HCT116 (cell line): ENCODE measurements at regions not wholly inside any gene's neighbourhood (a gene's known extent, or its start where the extent isn't known, plus 50 kb on each side); places are given as distances from the start of the nearest gene placed in this dataset.
A peak's percentile ranks its signal among the peaks of the same experiment; 100 is the strongest.

Experiments
- ATAC-seq: fragments of 200-7000 bp; cut with Tn5 transposase; 2 replicates; pipeline ENCODE4 v1.9.1; 2020; ENCODE audit warnings: mild to moderate bottlenecking, moderate library complexity
- BruUV-seq: library from RNA; stranded (reverse); fragments of 400-500 nt; replicated peaks from 2 replicates; lab custom pipeline; 2021; lab: Mats Ljungman, UMichigan
- CTCF ChIA-PET: fragments of 300-600 bp; sonication (Branson Sonifier 250); formaldehyde crosslinking; loops from one replicate; lab custom pipeline; 2021; ENCODE audit warnings: antibody characterized with exemption; lab: Charles Lee
- POLR2A ChIA-PET: fragments of 300-600, 350-600 bp; sonication (Branson Sonifier 250); formaldehyde crosslinking; loops from one replicate; lab custom pipeline; 2021; ENCODE audit warnings: antibody characterized with exemption; lab: Charles Lee
- RAD21 ChIA-PET, 2 experiments: fragments of 300-600 bp; sonication (Branson Sonifier 250); formaldehyde crosslinking; loops; one replicate each; lab custom pipeline; 2023; ENCODE audit warnings: low total read pairs in 2 of 2; ENCODE audit not compliant: uncharacterized antibody in 2 of 2, unreplicated experiment in 2 of 2, low non-redundant PET in 1 of 2; lab: Charles Lee
- DNase-seq: peaks from one replicate; pipeline ENCODE4 v3.0.0-alpha.2; 2010; ENCODE audit warnings: low read depth, low spot score
- H2AFZ ChIP-seq: fragments of 200-600 bp; shearing (Covaris generic), sonication (generic); 2 replicates; pipeline ENCODE4 v1.6.1; 2017; ENCODE audit warnings: low read depth, mixed run types, mixed read lengths, antibody characterized with exemption, low read length; ENCODE audit not compliant: poor library complexity, severe bottlenecking
- H3K27ac ChIP-seq: 2 replicates; pipeline ENCODE4 v1.5.1; 2012; ENCODE audit warnings: low read depth, low read length
- H3K27me3 ChIP-seq: fragments of 200-600 bp; sonication (generic); 2 replicates; pipeline ENCODE4 v1.6.1; 2016; ENCODE audit warnings: mixed run types, low read length, mixed read lengths; ENCODE audit not compliant: insufficient read depth
- H3K36me3 ChIP-seq, 2 experiments: fragments of 200-500 bp in 1 of 2; fragments of 200-600 bp in 1 of 2; sonication (Bioruptor generic) in 1 of 2; sonication (generic) in 1 of 2; 2 replicates each; pipeline versions ENCODE4 v1.5.1 to v1.6.1; 2014 to 2016; ENCODE audit warnings: low read length in 2 of 2, inconsistent platforms in 1 of 2, mixed read lengths in 1 of 2, mixed run types in 1 of 2; ENCODE audit not compliant: insufficient read depth in 2 of 2, control insufficient read depth in 1 of 2
- H3K4me1 ChIP-seq, 2 experiments: fragments of 200-600 bp in 1 of 2; sonication (generic) in 1 of 2; 2 replicates each; pipeline versions ENCODE4 v1.5.1 to v1.6.1; 2012 to 2017; ENCODE audit warnings: low read length in 2 of 2, inconsistent platforms in 1 of 2, mild to moderate bottlenecking in 1 of 2, mixed read lengths in 1 of 2, mixed run types in 1 of 2, moderate library complexity in 1 of 2; ENCODE audit not compliant: insufficient read depth in 2 of 2, control insufficient read depth in 1 of 2
- H3K4me2 ChIP-seq: fragments of 200-600 bp; sonication (generic); 2 replicates; pipeline ENCODE4 v1.6.1; 2017; ENCODE audit warnings: mixed run types, low read length, mixed read lengths
- H3K4me3 ChIP-seq, 2 experiments: fragments of 200-600 bp in 1 of 2; sonication (generic) in 1 of 2; replicated peaks in 1 of 2; 2 replicates each; pipeline ENCODE4 v1.5.1; 2011 to 2016; ENCODE audit warnings: low read length in 2 of 2, control low read depth in 1 of 2, low read depth in 1 of 2, mild to moderate bottlenecking in 1 of 2, mixed read lengths in 1 of 2, mixed run types in 1 of 2
- H3K79me2 ChIP-seq: fragments of 200-600 bp; sonication (generic); 2 replicates; pipeline ENCODE4 v1.6.1; 2017; ENCODE audit warnings: mild to moderate bottlenecking, mixed run types, low read length, moderate library complexity, mixed read lengths; ENCODE audit not compliant: insufficient read depth
- H3K9ac ChIP-seq: fragments of 200-600 bp; sonication (generic); 2 replicates; pipeline ENCODE4 v1.6.1; 2016; ENCODE audit warnings: low read length, mixed read lengths
- H3K9me2 ChIP-seq: fragments of 200-600 bp; sonication (generic), shearing (Covaris generic); 2 replicates; pipeline ENCODE4 v1.6.1; 2017; ENCODE audit warnings: mixed run types, mild to moderate bottlenecking, moderate library complexity; ENCODE audit not compliant: insufficient read depth
- H3K9me3 ChIP-seq, 2 experiments: fragments of 200-500 bp in 1 of 2; fragments of 200-600 bp in 1 of 2; sonication (Bioruptor generic) in 1 of 2; sonication (generic) in 1 of 2; 2 replicates each; pipeline ENCODE4 v1.6.1; 2014 to 2017; ENCODE audit warnings: low read length in 2 of 2, mixed read lengths in 2 of 2, inconsistent platforms in 1 of 2, low read depth in 1 of 2, mild to moderate bottlenecking in 1 of 2, mixed run types in 1 of 2, moderate library complexity in 1 of 2; ENCODE audit not compliant: control insufficient read depth in 1 of 2, insufficient read depth in 1 of 2
- H4K20me1 ChIP-seq: fragments of 200-600 bp; sonication (generic), shearing (Covaris generic); 2 replicates; pipeline ENCODE4 v1.6.1; 2017; ENCODE audit warnings: mixed run types, mild to moderate bottlenecking, moderate library complexity; ENCODE audit not compliant: insufficient read depth
- CBX3 ChIP-seq: IDR thresholded peaks from 2 replicates; pipeline ENCODE4 v1.6.1; 2012; ENCODE audit warnings: low read depth
- CEBPB ChIP-seq: IDR thresholded peaks from 2 replicates; pipeline ENCODE4 v1.6.1; 2012; ENCODE audit warnings: low read depth
- EGR1 ChIP-seq: IDR thresholded peaks from 2 replicates; pipeline ENCODE4 v1.6.1; 2012; ENCODE audit warnings: low read depth
- ELF1 ChIP-seq: IDR thresholded peaks from 2 replicates; pipeline ENCODE4 v1.6.1; 2012; ENCODE audit warnings: low read depth, borderline replicate concordance
- EZH2 ChIP-seq: fragments of 200-600 bp; sonication (generic); IDR thresholded peaks from 2 replicates; pipeline ENCODE4 v1.6.1; 2017; ENCODE audit warnings: antibody characterized with exemption, mixed run types
- EZH2phosphoT487 ChIP-seq: fragments of 200-600 bp; IDR thresholded peaks from 2 replicates; pipeline ENCODE4 v1.6.1; 2018; ENCODE audit warnings: antibody characterized with exemption, borderline replicate concordance
- FOSL1 ChIP-seq: IDR thresholded peaks from 2 replicates; pipeline ENCODE4 v1.6.1; 2012; ENCODE audit warnings: low read depth
- JUND ChIP-seq: IDR thresholded peaks from 2 replicates; pipeline ENCODE4 v1.6.1; 2012
- POLR2A ChIP-seq: IDR thresholded peaks from 2 replicates; pipeline ENCODE4 v1.7.0; 2011; ENCODE audit warnings: borderline replicate concordance; ENCODE audit not compliant: insufficient read depth, insufficient read length; ENCODE audit errors: extremely low read depth
- POLR2AphosphoS5 ChIP-seq: IDR thresholded peaks from 2 replicates; pipeline ENCODE4 v1.6.1; 2011; ENCODE audit warnings: mild to moderate bottlenecking, low read depth, low read length, moderate library complexity
- SIN3A ChIP-seq: IDR thresholded peaks from 2 replicates; pipeline ENCODE4 v1.6.1; 2012; ENCODE audit warnings: low read depth
- SP1 ChIP-seq: IDR thresholded peaks from 2 replicates; pipeline ENCODE4 v1.6.1; 2012; ENCODE audit warnings: low read depth
- ZNF274 ChIP-seq: fragments of 200-500 bp; sonication (Bioruptor generic); IDR thresholded peaks from 2 replicates; pipeline ENCODE4 v1.6.1; 2014; ENCODE audit warnings: mild to moderate bottlenecking, low read depth, low read length, inconsistent platforms
- intact Hi-C: fragments of 100-400 bp; cut with micrococcal nuclease; formaldehyde crosslinking; loops from 2 replicates; pipeline ENCODE4 v1.10.0; 2022
- TF ChIP-seq, protein P1 (sequence below): IDR thresholded peaks from 2 replicates; pipeline ENCODE4 v1.6.1; 2012
- TF ChIP-seq, protein P2 (sequence below): IDR thresholded peaks from 2 replicates; pipeline ENCODE4 v1.6.1; 2012; ENCODE audit warnings: low read depth
- TF ChIP-seq, protein P3 (sequence below): IDR thresholded peaks from 2 replicates; pipeline ENCODE4 v1.6.1; 2011; ENCODE audit warnings: mild to moderate bottlenecking, low read length, moderate library complexity; ENCODE audit not compliant: insufficient replicate concordance; ENCODE audit errors: extremely low read depth

DNA sequence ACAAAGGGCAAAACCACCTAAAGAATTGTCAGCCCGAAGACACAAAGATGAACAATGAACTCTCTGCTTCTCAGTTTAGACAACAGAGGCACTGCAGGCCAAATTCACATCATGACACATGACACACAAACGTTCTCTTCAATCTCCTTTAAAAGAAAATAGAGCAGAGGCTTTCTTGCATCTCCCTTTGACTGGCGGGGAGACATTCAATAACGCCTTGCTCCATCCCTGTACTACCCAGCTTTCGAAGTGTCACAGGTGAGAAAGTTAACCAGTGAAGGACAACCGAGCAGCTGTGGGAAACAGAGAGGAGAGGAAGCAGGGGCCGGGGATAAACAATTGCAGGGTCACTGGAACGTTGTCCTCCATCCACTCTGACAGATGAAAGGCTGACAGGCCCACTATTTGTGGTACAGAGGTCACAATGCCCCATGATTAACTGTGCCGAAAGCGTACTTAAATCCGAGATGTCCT lies 130.8 kb downstream of the PHLDA1 start:
- H3K9me3 ChIP-seq = no peaks in the 10 kb centered on the region
- TF ChIP-seq, protein P1, sequence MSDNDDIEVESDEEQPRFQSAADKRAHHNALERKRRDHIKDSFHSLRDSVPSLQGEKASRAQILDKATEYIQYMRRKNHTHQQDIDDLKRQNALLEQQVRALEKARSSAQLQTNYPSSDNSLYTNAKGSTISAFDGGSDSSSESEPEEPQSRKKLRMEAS = no peak
- TF ChIP-seq EZH2 (no peak), SP1 (0 out of 2 replicates have a peak, but pooled peaks have one; percentile 6), ZNF274 (no peak), CBX3 (no peak)
- TF ChIP-seq, all 23 proteins: peak for 1
- intact Hi-C loops = no loop called here
- CTCF ChIA-PET = no interaction called here
- POLR2A ChIA-PET = interaction anchor here (1.4 kb wide), 1 partner anchor 9 kb away, joined by 3 read pairs; no protein-coding TSS in a partner anchor
- Histone ChIP-seq H3K4me3 (no peak overlapping the region), H2AFZ (no peak overlapping the region), H3K27ac (peak overlapping the region; percentile 94), H3K4me1 (peaks cover 38 to 48% of the 10 kb centered on the region in 2 experiments), H3K27me3 (no peaks in the 10 kb centered on the region), H3K4me2 (peak overlapping the region; percentile 55), H3K9me2 (no peaks in the 10 kb centered on the region), H4K20me1 (no peaks in the 10 kb centered on the region), H3K36me3 (no peaks in the 10 kb centered on the region), H3K9ac (peak overlapping the region; percentile 58), H3K79me2 (no peaks in the 10 kb centered on the region)
- ATAC-seq = peak; percentile 70
- TSS peak; percentile 67 for BruUV-seq
- RAD21 ChIA-PET = no interaction called here
- no peak for DNase-seq

DNA sequence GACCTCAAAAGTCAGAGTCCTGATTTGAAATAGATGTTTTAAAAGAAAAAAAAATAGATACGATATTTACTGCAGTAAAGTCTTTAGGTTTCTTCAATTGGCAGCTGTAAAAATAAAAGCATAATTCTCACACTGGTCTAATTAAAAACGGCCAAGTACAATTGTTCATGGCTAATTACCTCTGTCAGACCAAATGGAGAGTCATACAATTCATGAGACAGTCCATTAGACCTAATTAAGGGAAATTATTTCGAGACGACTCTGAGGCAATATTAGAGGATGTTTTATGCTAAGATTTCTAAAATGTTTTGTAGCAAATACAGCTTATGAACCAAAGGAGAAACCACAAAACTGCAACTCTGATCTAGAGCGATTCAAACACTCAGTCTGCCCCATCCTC lies 131.3 kb downstream of the PHLDA1 start:
- intact Hi-C loops = no loop called here
- Histone ChIP-seq H3K27me3 (no peaks in the 10 kb centered on the region), H3K79me2 (no peaks in the 10 kb centered on the region), H3K36me3 (no peaks in the 10 kb centered on the region), H3K4me2 (peak overlapping the region; percentile 55), H3K4me3 (no peak overlapping the region), H2AFZ (no peak overlapping the region), H3K9me2 (no peaks in the 10 kb centered on the region), H3K4me1 (peaks cover 43 to 51% of the 10 kb centered on the region in 2 experiments), H3K9me3 (no peaks in the 10 kb centered on the region), H4K20me1 (no peaks in the 10 kb centered on the region), H3K27ac (peak overlapping the region; percentile 94), H3K9ac (peak overlapping the region; percentile 58)
- DNase-seq (no peak), ATAC-seq (peak; percentile 39; the same call in 1 of the 2 replicates)
- BruUV-seq = no TSS peak
- RAD21 ChIA-PET = no interaction called here
- POLR2A ChIA-PET = interaction anchor here (1.4 kb wide), 1 partner anchor 9 kb away, joined by 3 read pairs; no protein-coding TSS in a partner anchor
- CTCF ChIA-PET = no interaction called here
- no peak for TF ChIP-seq EZH2phosphoT487
- no peak for TF ChIP-seq POLR2AphosphoS5
- TF ChIP-seq, protein P1 = no peak
- TF ChIP-seq CEBPB = no peak
- TF ChIP-seq, protein P2, sequence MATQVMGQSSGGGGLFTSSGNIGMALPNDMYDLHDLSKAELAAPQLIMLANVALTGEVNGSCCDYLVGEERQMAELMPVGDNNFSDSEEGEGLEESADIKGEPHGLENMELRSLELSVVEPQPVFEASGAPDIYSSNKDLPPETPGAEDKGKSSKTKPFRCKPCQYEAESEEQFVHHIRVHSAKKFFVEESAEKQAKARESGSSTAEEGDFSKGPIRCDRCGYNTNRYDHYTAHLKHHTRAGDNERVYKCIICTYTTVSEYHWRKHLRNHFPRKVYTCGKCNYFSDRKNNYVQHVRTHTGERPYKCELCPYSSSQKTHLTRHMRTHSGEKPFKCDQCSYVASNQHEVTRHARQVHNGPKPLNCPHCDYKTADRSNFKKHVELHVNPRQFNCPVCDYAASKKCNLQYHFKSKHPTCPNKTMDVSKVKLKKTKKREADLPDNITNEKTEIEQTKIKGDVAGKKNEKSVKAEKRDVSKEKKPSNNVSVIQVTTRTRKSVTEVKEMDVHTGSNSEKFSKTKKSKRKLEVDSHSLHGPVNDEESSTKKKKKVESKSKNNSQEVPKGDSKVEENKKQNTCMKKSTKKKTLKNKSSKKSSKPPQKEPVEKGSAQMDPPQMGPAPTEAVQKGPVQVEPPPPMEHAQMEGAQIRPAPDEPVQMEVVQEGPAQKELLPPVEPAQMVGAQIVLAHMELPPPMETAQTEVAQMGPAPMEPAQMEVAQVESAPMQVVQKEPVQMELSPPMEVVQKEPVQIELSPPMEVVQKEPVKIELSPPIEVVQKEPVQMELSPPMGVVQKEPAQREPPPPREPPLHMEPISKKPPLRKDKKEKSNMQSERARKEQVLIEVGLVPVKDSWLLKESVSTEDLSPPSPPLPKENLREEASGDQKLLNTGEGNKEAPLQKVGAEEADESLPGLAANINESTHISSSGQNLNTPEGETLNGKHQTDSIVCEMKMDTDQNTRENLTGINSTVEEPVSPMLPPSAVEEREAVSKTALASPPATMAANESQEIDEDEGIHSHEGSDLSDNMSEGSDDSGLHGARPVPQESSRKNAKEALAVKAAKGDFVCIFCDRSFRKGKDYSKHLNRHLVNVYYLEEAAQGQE = no peak
- TF ChIP-seq SIN3A = no peak
- TF ChIP-seq EGR1 = no peak
- no peak for TF ChIP-seq JUND
- no peak for TF ChIP-seq ELF1
- TF ChIP-seq POLR2A = no peak
- TF ChIP-seq, protein P3, sequence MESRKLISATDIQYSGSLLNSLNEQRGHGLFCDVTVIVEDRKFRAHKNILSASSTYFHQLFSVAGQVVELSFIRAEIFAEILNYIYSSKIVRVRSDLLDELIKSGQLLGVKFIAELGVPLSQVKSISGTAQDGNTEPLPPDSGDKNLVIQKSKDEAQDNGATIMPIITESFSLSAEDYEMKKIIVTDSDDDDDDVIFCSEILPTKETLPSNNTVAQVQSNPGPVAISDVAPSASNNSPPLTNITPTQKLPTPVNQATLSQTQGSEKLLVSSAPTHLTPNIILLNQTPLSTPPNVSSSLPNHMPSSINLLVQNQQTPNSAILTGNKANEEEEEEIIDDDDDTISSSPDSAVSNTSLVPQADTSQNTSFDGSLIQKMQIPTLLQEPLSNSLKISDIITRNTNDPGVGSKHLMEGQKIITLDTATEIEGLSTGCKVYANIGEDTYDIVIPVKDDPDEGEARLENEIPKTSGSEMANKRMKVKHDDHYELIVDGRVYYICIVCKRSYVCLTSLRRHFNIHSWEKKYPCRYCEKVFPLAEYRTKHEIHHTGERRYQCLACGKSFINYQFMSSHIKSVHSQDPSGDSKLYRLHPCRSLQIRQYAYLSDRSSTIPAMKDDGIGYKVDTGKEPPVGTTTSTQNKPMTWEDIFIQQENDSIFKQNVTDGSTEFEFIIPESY = no peak
- no peak for TF ChIP-seq FOSL1
